ENCODE measurements at regions not wholly inside any gene's neighbourhood (a gene's known extent, or its start where the extent isn't known, plus 50 kb on each side); places are given as distances from the start of the nearest gene placed in this dataset.
"Not testable (repeated sequence)": the region's sequence is repeated elsewhere in the genome, so short reads cannot be mapped to it uniquely, and the experiment has no call there.

DNA sequence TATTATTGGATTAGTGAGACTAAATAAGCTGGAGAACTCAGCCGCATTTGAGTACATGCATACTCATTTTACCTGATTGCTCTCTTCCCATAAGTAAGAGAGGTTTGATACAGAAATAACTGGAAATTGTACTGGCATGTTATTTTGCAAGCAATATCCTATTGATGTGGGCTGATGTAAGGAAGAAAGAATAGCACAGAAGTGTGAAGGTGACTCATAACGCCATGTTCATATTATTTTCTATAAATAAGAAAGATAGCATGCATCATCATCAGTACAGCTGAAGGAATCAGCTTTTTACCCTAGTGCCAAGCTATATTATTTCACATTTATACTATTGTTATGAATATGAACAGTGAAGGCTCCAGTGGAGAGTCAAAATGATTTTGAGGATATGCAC lies 138.3 kb upstream of the FAM47A start:
- WGBS, 2 donors = 74 to 75% methylated on average over 2 of the region's 2 CpGs
- H3K4me1 ChIP-seq = no peaks in the 10 kb centered on the region
- intact Hi-C loops (cut with DNase I) = no loop called here
- DNase-seq = no peak
- H3K9me3 ChIP-seq = no peaks in the 10 kb centered on the region
- H3K36me3 ChIP-seq = no peaks in the 10 kb centered on the region
- TF ChIP-seq CTCF (IDR thresholded peaks at IDR 0.05) = no peak
- H3K27ac ChIP-seq = no peak overlapping the region
- H3K27me3 ChIP-seq = peaks cover 0 to 18% (median 1%) of the 10 kb centered on the region in 4 donors
- H3K4me3 ChIP-seq = no peak overlapping the region
- ATAC-seq = no peak
- no peak for FAIRE-seq

DNA sequence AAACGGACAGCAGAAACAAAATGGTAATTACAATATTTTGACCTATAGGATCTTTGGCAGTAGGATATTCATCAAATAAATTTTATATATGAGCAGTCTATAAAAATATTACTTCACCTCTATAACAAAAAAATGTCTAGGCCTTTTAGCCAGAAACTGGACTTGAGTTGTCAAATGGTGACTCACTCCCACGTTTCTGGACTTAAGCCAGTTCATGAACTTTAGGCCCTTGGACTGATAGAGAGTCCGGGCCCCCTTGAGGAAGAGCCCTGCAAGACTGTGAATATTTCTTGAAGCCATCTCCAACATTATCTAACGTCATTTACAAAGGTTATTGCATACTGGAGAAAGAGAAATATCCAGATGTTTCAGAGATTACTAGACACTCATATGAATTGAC lies 106.8 kb upstream of the FAM47A start:
- H3K9me3 ChIP-seq = no peaks in the 10 kb centered on the region
- no peak for ATAC-seq

GRCh38 chrX:34230156-34230555 lies 98.0 kb upstream of the FAM47A start:
- H3K4me1 ChIP-seq; intact Hi-C loops (cut with DNase I); H3K36me3 ChIP-seq; H3K27ac ChIP-seq; H3K9me3 ChIP-seq; ATAC-seq; H3K27me3 ChIP-seq; DNase-seq; FAIRE-seq; H3K4me3 ChIP-seq: not testable (repeated sequence)
- WGBS, 2 donors = 63 to 64% methylated on average over 6 of the region's 6 CpGs

More for the DNA sequence above, 106.8 kb upstream of the FAM47A start:
- H3K4me3 ChIP-seq = no peak overlapping the region
- FAIRE-seq (no peak), DNase-seq (no peak)
- no peak overlapping the region for H3K27ac ChIP-seq
- no peaks in the 10 kb centered on the region for H3K36me3 ChIP-seq
- intact Hi-C loops (cut with DNase I) = no loop called here
- no peaks in the 10 kb centered on the region for H3K4me1 ChIP-seq
- 44 to 59% methylated on average over 4 of the region's 4 CpGs for WGBS, 2 donors
- no peak for TF ChIP-seq CTCF (IDR thresholded peaks at IDR 0.05)
- H3K27me3 ChIP-seq = no peaks in the 10 kb centered on the region

DNA sequence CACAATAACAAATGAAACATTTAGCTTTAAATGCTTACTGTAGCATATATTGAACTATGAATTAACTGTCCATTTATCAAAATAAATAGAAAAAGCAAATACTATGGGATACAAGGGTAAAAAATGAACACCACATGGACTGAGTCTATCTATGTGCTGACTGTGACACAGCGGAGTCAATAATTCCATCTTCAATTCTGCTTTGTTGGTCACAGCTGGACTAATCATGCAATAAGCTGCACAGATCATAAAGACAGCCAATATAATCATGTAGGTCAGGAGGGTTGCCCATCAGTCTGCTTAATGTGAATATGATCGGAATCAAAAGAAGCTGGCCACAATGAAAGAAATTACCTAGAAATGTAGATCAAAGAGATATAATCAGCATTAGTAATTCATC lies 95.7 kb upstream of the FAM47A start:
- Histone ChIP-seq H3K36me3 (no peaks in the 10 kb centered on the region), H3K4me1 (no peaks in the 10 kb centered on the region), H3K4me3 (no peak overlapping the region), H3K27ac (no peak overlapping the region), H3K9me3 (no peaks in the 10 kb centered on the region), H3K27me3 (no peaks in the 10 kb centered on the region)
- 89 to 94% methylated on average over 2 of the region's 2 CpGs for WGBS, 2 donors
- ATAC-seq = no peak
- FAIRE-seq = no peak
- no peak for DNase-seq
- intact Hi-C loops (cut with DNase I) = no loop called here
- no peak for TF ChIP-seq CTCF (IDR thresholded peaks at IDR 0.05)

- ATAC-seq (no peak), FAIRE-seq (no peak), DNase-seq (no peak)
- Histone ChIP-seq H3K36me3 (no peaks in the 10 kb centered on the region), H3K9me3 (no peaks in the 10 kb centered on the region), H3K27ac (no peak overlapping the region), H3K4me1 (no peaks in the 10 kb centered on the region), H3K27me3 (peaks cover 0 to 5% (median under 1%) of the 10 kb centered on the region in 4 donors), H3K4me3 (no peak overlapping the region)
- no peak for TF ChIP-seq CTCF (IDR thresholded peaks at IDR 0.05)
- intact Hi-C loops (cut with DNase I) = no loop called here
- WGBS, 2 donors = 43 to 46% methylated on average over 2 to 3 of the region's 3 CpGs
Measured at GRCh38 chrX:34223574-34223973, 91.5 kb upstream of the FAM47A start.

- FAIRE-seq = no peak
- intact Hi-C loops (cut with DNase I) = no loop called here
Measured at GRCh38 chrX:34218063-34218462, 85.9 kb upstream of the FAM47A start.

More at GRCh38 chrX:34218063-34218462, 85.9 kb upstream of the FAM47A start:
- no peaks in the 10 kb centered on the region for H3K36me3 ChIP-seq
- no peak overlapping the region for H3K4me3 ChIP-seq
- ATAC-seq (no peak), DNase-seq (no peak)
- peaks cover 0 to 8% (median 3%) of the 10 kb centered on the region in 4 donors for H3K27me3 ChIP-seq
- H3K9me3 ChIP-seq = no peaks in the 10 kb centered on the region
- 69 to 71% methylated on average over 1 of the region's 1 CpG for WGBS, 2 donors
- H3K27ac ChIP-seq = no peak overlapping the region
- no peak for TF ChIP-seq CTCF (IDR thresholded peaks at IDR 0.05)
- H3K4me1 ChIP-seq = no peaks in the 10 kb centered on the region

Measured in pancreas (tissue), 10 donors.